ENCODE measurements at regions not wholly inside any gene's neighbourhood (a gene's known extent, or its start where the extent isn't known, plus 50 kb on each side); places are given as distances from the start of the nearest gene placed in this dataset.

DNA sequence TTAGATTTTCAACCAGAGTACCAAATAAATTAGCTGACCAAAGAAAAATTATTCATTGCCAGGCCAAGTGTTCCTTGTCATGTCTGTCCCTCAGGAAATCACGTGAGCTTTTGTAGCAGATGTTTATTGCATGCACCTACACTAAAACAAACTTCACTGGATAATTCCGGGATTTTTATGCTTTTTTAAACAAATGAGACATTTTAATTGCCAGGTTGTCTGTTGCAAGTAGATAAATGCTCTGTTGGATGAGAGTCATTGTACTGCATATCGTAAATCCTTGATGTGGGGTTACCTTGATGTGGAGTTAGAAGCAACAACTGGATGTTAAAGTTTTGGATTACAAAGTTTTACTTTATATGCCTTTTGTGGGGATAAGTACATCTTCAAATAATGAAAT is 1187.7 kb upstream of the PCDH9 start:
- TF ChIP-seq, protein P1, sequence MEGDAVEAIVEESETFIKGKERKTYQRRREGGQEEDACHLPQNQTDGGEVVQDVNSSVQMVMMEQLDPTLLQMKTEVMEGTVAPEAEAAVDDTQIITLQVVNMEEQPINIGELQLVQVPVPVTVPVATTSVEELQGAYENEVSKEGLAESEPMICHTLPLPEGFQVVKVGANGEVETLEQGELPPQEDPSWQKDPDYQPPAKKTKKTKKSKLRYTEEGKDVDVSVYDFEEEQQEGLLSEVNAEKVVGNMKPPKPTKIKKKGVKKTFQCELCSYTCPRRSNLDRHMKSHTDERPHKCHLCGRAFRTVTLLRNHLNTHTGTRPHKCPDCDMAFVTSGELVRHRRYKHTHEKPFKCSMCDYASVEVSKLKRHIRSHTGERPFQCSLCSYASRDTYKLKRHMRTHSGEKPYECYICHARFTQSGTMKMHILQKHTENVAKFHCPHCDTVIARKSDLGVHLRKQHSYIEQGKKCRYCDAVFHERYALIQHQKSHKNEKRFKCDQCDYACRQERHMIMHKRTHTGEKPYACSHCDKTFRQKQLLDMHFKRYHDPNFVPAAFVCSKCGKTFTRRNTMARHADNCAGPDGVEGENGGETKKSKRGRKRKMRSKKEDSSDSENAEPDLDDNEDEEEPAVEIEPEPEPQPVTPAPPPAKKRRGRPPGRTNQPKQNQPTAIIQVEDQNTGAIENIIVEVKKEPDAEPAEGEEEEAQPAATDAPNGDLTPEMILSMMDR (IDR thresholded peaks at IDR 0.05): no peak
- TF ChIP-seq POLR2A (IDR thresholded peaks at IDR 0.05): no peak
